Tibial nerve (tissue), 4 donors: ENCODE measurements at regions not wholly inside any gene's neighbourhood (a gene's known extent, or its start where the extent isn't known, plus 50 kb on each side); places are given as distances from the start of the nearest gene placed in this dataset.

Experiments used
- CTCF ChIP-seq, 5 experiments: fragments of 200-600 bp in 3 of 5; fragments of 450-650 bp in 2 of 5; sonication (generic) in 3 of 5; IDR thresholded peaks; one replicate each; pipeline ENCODE4 v1.5.1; 2016 to 2019; ENCODE audit warnings: antibody characterized with exemption in 5 of 5, mild to moderate bottlenecking in 3 of 5, moderate library complexity in 2 of 5
- EP300 ChIP-seq, 2 donors: sonication (generic); formaldehyde crosslinking; IDR thresholded peaks; one replicate each; pipeline ENCODE4 v1.6.1; 2017; ENCODE audit warnings: antibody characterized with exemption in 2 of 2, mild to moderate bottlenecking in 1 of 2
- POLR2A ChIP-seq, 2 donors: fragments of 450-650 bp; IDR thresholded peaks; one replicate each; pipeline ENCODE4 v1.6.1; 2017; ENCODE audit warnings: antibody characterized with exemption in 2 of 2, mild to moderate bottlenecking in 2 of 2, moderate library complexity in 2 of 2

- TF ChIP-seq CTCF (IDR thresholded peaks at IDR 0.05) (no peak), POLR2A (IDR thresholded peaks at IDR 0.05) (no peak), EP300 (IDR thresholded peaks at IDR 0.05) (no peak)
These were observed 272.2 kb upstream of the RASGEF1B start for GRCh38 chr4:81743731-81744435.
